Thoracic aorta (tissue), 2 donors: ENCODE measurements at regions not wholly inside any gene's neighbourhood (a gene's known extent, or its start where the extent isn't known, plus 50 kb on each side); places are given as distances from the start of the nearest gene placed in this dataset.

Experiments used
- ATAC-seq: fragments of 150-250 bp; one replicate; pipeline ENCODE4 v1.8.0; 2017; ENCODE audit warnings: low read depth; ENCODE audit not compliant: insufficient number of reproducible peaks, low FRiP score
- DNase-seq: peaks from one replicate; pipeline ENCODE4 v3.0.0-alpha.2; 2020; ENCODE audit warnings: low spot score
- H3K27ac ChIP-seq, 2 donors: fragments of 200-600 bp; sonication (generic); 1 replicate in 1 of 2; 2 replicates in 1 of 2; pipeline ENCODE4 v1.5.1; 2016; ENCODE audit warnings: mild to moderate bottlenecking in 2 of 2, moderate library complexity in 2 of 2
- H3K27me3 ChIP-seq: fragments of 200-600 bp; sonication (generic); replicated peaks from 2 replicates; pipeline ENCODE4 v1.6.0; 2016; ENCODE audit warnings: mild to moderate bottlenecking; ENCODE audit not compliant: insufficient read depth
- H3K36me3 ChIP-seq: fragments of 200-600 bp; sonication (generic); one replicate; pipeline ENCODE4 v1.5.1; 2016
- H3K4me1 ChIP-seq, 2 donors: fragments of 200-600 bp; sonication (generic); 1 replicate in 1 of 2; 2 replicates in 1 of 2; pipeline versions ENCODE4 v1.5.1 to v1.6.0; 2016; ENCODE audit warnings: low read depth in 2 of 2, mild to moderate bottlenecking in 1 of 2; ENCODE audit not compliant: control insufficient read depth in 1 of 2
- H3K4me3 ChIP-seq: fragments of 200-600 bp; sonication (generic); 2 replicates; pipeline ENCODE4 v1.5.1; 2016; ENCODE audit warnings: mild to moderate bottlenecking
- H3K9me3 ChIP-seq: fragments of 200-600 bp; sonication (generic); 2 replicates; pipeline ENCODE4 v1.5.1; 2016
- TF ChIP-seq, protein P1 (sequence below): fragments of 200-600 bp; sonication (generic); IDR thresholded peaks from one replicate; pipeline ENCODE4 v1.5.1; 2019; ENCODE audit warnings: antibody characterized with exemption

DNA sequence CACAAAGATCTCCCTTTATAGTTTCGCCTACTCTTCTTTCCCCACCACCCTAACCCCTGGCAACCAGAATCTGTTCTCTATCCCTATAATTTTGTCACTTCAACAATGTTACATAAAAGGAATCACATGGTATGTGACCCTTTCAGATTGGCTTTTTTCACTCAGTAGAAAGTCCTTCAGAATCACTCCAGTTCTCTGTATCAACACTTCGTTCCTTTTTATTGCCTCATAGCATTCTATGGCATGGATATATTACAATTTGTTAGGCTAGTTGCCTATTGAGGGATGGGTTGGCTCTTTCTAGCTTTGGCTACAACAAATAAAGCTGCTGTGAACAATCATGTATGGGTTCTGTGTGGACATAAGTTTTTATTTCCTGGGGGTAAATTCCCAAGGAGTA is 163.1 kb downstream of the RPIA start:
- H3K9me3 ChIP-seq, result no peaks in the 10 kb centered on the region
- no peak overlapping the region for H3K4me3 ChIP-seq
- H3K36me3 ChIP-seq, result no peaks in the 10 kb centered on the region
- H3K27ac ChIP-seq, result no peak overlapping the region
- no peaks in the 10 kb centered on the region for H3K27me3 ChIP-seq
- no peak for DNase-seq
- H3K4me1 ChIP-seq, result no peaks in the 10 kb centered on the region
- TF ChIP-seq, protein P1, sequence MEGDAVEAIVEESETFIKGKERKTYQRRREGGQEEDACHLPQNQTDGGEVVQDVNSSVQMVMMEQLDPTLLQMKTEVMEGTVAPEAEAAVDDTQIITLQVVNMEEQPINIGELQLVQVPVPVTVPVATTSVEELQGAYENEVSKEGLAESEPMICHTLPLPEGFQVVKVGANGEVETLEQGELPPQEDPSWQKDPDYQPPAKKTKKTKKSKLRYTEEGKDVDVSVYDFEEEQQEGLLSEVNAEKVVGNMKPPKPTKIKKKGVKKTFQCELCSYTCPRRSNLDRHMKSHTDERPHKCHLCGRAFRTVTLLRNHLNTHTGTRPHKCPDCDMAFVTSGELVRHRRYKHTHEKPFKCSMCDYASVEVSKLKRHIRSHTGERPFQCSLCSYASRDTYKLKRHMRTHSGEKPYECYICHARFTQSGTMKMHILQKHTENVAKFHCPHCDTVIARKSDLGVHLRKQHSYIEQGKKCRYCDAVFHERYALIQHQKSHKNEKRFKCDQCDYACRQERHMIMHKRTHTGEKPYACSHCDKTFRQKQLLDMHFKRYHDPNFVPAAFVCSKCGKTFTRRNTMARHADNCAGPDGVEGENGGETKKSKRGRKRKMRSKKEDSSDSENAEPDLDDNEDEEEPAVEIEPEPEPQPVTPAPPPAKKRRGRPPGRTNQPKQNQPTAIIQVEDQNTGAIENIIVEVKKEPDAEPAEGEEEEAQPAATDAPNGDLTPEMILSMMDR, result no peak
- no peak for ATAC-seq

DNA sequence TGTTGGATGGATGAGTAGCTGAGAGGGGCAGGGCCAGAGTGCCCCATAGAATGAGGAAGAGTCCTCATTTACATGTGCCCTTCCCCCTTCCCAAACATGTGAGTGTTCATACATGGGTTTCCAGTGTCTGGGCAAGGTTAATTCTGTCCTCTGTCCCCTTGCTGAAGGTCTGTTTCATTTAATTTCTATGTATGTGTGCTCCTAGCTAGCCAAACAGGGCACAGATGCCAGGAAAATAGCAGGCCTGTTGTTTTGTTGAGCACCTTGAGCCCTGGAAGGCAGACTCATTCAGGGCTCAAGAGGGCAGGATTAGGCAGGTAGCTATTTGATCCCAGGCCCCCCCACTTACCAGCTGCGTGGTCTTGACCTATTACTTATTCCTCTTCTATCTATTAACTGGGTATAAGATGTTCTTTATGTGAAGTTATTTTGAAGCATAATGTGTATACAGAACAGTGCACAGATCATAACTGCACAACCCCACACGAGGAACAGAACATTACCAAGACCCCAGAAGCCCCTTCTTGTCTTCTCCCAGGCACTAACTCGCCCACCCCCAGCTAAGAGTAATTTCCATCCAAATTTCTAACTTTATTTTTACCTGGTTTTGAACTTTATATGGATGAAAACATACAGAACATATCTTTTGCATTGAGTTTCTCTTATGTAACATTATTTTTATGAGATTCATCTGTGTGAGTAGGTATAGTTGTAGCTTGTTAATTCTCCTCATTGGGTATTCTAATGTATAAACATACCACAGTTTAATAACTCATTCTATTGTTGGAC is 164.3 kb downstream of the RPIA start:
- ATAC-seq, result no peak

DNA sequence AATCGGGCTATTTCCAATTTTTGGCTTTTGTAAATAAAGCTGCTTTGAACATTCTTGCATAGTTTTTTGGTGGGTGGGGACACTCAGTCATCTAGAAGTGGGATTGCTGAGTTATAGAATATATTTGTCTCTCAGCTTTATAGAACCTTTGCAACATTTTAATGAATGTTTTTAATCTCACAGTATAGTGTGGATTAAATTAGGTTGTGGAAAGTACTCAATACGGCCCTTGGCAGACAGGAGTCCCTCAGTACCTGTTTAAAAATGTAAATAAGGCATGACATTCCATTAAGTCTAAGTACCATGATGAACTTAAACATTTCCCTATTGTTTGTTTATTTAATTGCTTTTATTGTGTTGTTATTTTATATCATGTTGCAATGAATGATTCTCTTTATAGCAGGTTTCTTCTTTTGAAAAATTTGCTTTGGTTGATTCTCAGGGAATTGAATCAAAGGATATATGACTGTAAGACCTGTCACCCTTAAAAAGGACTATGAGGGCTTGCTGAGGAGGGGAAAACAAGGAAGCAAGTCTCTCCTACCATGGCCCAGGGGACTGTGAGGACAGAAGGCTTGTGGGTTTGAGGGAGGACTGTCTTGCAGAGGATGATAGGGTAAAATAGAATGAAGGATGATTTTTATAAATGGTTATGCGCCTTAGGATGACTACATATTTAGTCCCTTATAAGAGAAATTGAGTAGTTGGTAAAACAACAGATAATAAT is 165.1 kb downstream of the RPIA start:
- ATAC-seq, result no peak

More for the DNA sequence above, 164.3 kb downstream of the RPIA start:
- TF ChIP-seq, protein P1, result no peak
- DNase-seq, result no peak
- Histone ChIP-seq H3K27me3 (no peaks in the 10 kb centered on the region), H3K4me3 (no peak overlapping the region), H3K9me3 (no peaks in the 10 kb centered on the region), H3K4me1 (no peaks in the 10 kb centered on the region), H3K27ac (no peak overlapping the region), H3K36me3 (no peaks in the 10 kb centered on the region)

DNA sequence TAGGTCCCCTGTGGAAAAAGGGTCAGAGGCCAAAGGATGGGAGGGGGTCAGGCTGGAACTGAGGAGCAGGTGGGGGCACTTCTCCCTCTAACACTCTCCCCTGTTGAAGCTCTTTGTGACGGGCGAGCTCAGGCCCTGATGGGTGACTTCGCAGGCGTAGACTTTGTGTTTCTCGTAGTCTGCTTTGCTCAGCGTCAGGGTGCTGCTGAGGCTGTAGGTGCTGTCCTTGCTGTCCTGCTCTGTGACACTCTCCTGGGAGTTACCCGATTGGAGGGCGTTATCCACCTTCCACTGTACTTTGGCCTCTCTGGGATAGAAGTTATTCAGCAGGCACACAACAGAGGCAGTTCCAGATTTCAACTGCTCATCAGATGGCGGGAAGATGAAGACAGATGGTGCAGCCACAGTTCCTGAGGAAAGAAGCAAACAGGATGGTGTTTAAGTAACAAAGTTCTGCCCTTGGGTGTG is 165.8 kb downstream of the RPIA start:
- H3K27me3 ChIP-seq, result no peaks in the 10 kb centered on the region
- no peaks in the 10 kb centered on the region for H3K9me3 ChIP-seq
- no peak overlapping the region for H3K27ac ChIP-seq
- TF ChIP-seq, protein P1, result no peak
- no peaks in the 10 kb centered on the region for H3K4me1 ChIP-seq
- no peaks in the 10 kb centered on the region for H3K36me3 ChIP-seq
- no peak for DNase-seq
- no peak for ATAC-seq
- H3K4me3 ChIP-seq, result no peak overlapping the region

More for the DNA sequence above, 165.1 kb downstream of the RPIA start:
- Histone ChIP-seq H3K4me3 (no peak overlapping the region), H3K27ac (no peak overlapping the region), H3K36me3 (no peaks in the 10 kb centered on the region), H3K9me3 (no peaks in the 10 kb centered on the region), H3K27me3 (no peaks in the 10 kb centered on the region), H3K4me1 (no peaks in the 10 kb centered on the region)
- DNase-seq, result no peak
- TF ChIP-seq, protein P1, result no peak

DNA sequence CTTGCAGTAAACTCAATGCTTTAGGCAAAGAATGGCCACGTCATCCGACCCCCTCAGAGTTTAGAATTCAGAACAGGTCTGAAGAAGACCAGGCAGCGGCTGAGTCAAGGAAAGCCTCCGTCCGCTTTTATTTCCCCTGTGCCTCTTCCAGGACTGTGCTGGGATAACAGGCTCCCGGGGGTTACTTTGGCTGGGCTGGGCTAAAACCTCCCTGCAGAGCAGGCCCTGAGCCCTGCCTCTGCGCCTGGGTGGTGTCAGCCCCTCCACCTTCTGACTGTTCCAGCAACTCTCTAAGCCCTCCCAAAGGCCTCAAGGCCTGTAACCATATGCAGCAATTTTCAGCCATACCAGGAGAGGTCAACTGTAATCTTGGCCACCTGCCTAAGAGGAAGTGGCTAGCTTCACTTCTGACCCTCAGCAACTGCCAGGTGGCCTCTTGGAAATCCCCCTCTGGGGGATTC is 166.5 kb downstream of the RPIA start:
- H3K4me3 ChIP-seq, result no peak overlapping the region
- no peak overlapping the region for H3K27ac ChIP-seq
- DNase-seq (no peak), ATAC-seq (no peak)
- TF ChIP-seq, protein P1, result no peak
- no peaks in the 10 kb centered on the region for H3K27me3 ChIP-seq
- H3K4me1 ChIP-seq, result no peaks in the 10 kb centered on the region
- H3K36me3 ChIP-seq, result no peaks in the 10 kb centered on the region
- H3K9me3 ChIP-seq, result no peaks in the 10 kb centered on the region
